B cell (primary cell): ENCODE measurements at regions not wholly inside any gene's neighbourhood (a gene's known extent, or its start where the extent isn't known, plus 50 kb on each side); places are given as distances from the start of the nearest gene placed in this dataset.
"Not testable (repeated sequence)": the region's sequence is repeated elsewhere in the genome, so short reads cannot be mapped to it uniquely, and the experiment has no call there.

Source experiments
- ATAC-seq: fragments of 200-7000 bp; cut with Tn5 transposase; one replicate; pipeline ENCODE4 v1.10.0; 2021; ENCODE audit warnings: low read depth, mild to moderate bottlenecking, moderate number of reproducible peaks, moderate library complexity
- CTCF ChIA-PET: fragments of 350-600 bp; sonication (Branson Sonifier 250); formaldehyde crosslinking; loops from one replicate; lab custom pipeline; 2021; ENCODE audit warnings: antibody characterized with exemption, inconsistent platforms; lab: Charles Lee
- POLR2A ChIA-PET: fragments of 350-600 bp; sonication (Branson Sonifier 250); formaldehyde crosslinking; loops from one replicate; lab custom pipeline; 2021; ENCODE audit warnings: antibody characterized with exemption; lab: Charles Lee
- DNase-seq: peaks from one replicate; pipeline ENCODE4 v3.0.0; 2013
- H2AFZ ChIP-seq: 2 replicates; pipeline ENCODE4 v1.6.1; 2012; ENCODE audit warnings: mild to moderate bottlenecking, low read depth, low read length; ENCODE audit not compliant: insufficient read depth, poor library complexity, severe bottlenecking
- H3K27ac ChIP-seq, 2 donors: 1 replicate in 1 of 2; 2 replicates in 1 of 2; pipeline ENCODE4 v1.5.1; 2012 to 2013; ENCODE audit warnings: low read length in 2 of 2, mild to moderate bottlenecking in 2 of 2, moderate library complexity in 1 of 2
- H3K27me3 ChIP-seq, 4 experiments: fragments of 200-600 bp in 1 of 4; sonication (generic) in 1 of 4; replicated peaks in 1 of 4; 1 replicate in 2 of 4; 2 replicates in 2 of 4; pipeline versions ENCODE4 v1.6.1 to v1.7.0; 2013 to 2016; ENCODE audit warnings: low read length in 3 of 4, mild to moderate bottlenecking in 2 of 4, mixed read lengths in 1 of 4, moderate library complexity in 1 of 4; ENCODE audit not compliant: insufficient read depth in 4 of 4, control insufficient read depth in 3 of 4; ENCODE audit errors: control extremely low read depth in 1 of 4
- H3K36me3 ChIP-seq, 2 experiments: replicated peaks in 1 of 2; 1 replicate in 1 of 2; 2 replicates in 1 of 2; pipeline versions ENCODE4 v1.6.1 to v1.7.1; 2013; ENCODE audit warnings: low read length in 1 of 2; ENCODE audit not compliant: insufficient read depth in 2 of 2, control insufficient read depth in 1 of 2; ENCODE audit errors: control extremely low read depth in 1 of 2, extremely low read depth in 1 of 2
- H3K4me1 ChIP-seq, 2 donors: fragments of 200-600 bp in 1 of 2; sonication (generic) in 1 of 2; 1 replicate in 1 of 2; 2 replicates in 1 of 2; pipeline versions ENCODE4 v1.5.1 to v1.6.1; 2013 to 2017; ENCODE audit warnings: low read length in 2 of 2; ENCODE audit not compliant: control insufficient read depth in 2 of 2, insufficient read depth in 2 of 2
- H3K4me2 ChIP-seq: replicated peaks from 2 replicates; pipeline ENCODE3; 2012; ENCODE audit warnings: mild to moderate bottlenecking, low read depth, low read length; ENCODE audit not compliant: poor library complexity, severe bottlenecking
- H3K4me3 ChIP-seq, 5 experiments: fragments of 200-600 bp in 1 of 5; sonication (generic) in 1 of 5; 1 replicate in 3 of 5; 2 replicates in 2 of 5; pipeline versions ENCODE4 v1.5.1 to v1.7.0; 2011 to 2016; ENCODE audit warnings: low read length in 4 of 5, mild to moderate bottlenecking in 4 of 5, low read depth in 2 of 5, control low read depth in 1 of 5, moderate library complexity in 1 of 5; ENCODE audit not compliant: insufficient read depth in 1 of 5; ENCODE audit errors: control extremely low read depth in 1 of 5, extremely low read depth in 1 of 5
- H3K79me2 ChIP-seq: fragments of 200-600 bp; sonication (generic); one replicate; pipeline ENCODE4 v1.6.0; 2016; ENCODE audit warnings: low read length; ENCODE audit not compliant: control insufficient read depth, insufficient read depth
- H3K9ac ChIP-seq: fragments of 200-600 bp; sonication (generic); 2 replicates; pipeline ENCODE4 v1.6.1; 2017; ENCODE audit warnings: mild to moderate bottlenecking, low read length, moderate library complexity
- H3K9me3 ChIP-seq, 3 donors: one replicate each; pipeline versions ENCODE4 v1.6.1 to v1.7.1; 2013; ENCODE audit warnings: low read length in 2 of 3; ENCODE audit not compliant: control insufficient read depth in 2 of 3, insufficient read depth in 1 of 3; ENCODE audit errors: control extremely low read depth in 1 of 3
- H4K20me1 ChIP-seq: 2 replicates; pipeline ENCODE4 v1.6.0; 2012; ENCODE audit warnings: mild to moderate bottlenecking, low read length; ENCODE audit not compliant: insufficient read depth, control insufficient read depth, poor library complexity, severe bottlenecking
- H3K27ac Mint-ChIP-seq: one replicate; pipeline ENCODE4 v1.8.0; 2021; ENCODE audit warnings: mixed read lengths
- H3K27me3 Mint-ChIP-seq: one replicate; pipeline ENCODE4 v1.8.0; 2021; ENCODE audit warnings: mixed read lengths
- H3K4me1 Mint-ChIP-seq: one replicate; pipeline ENCODE4 v1.8.0; 2021; ENCODE audit warnings: mixed read lengths
- H3K4me3 Mint-ChIP-seq: one replicate; pipeline ENCODE4 v1.8.0; 2021; ENCODE audit warnings: mixed read lengths
- H3K9me3 Mint-ChIP-seq: one replicate; pipeline ENCODE4 v1.8.0; 2022; ENCODE audit warnings: mixed read lengths; ENCODE audit not compliant: insufficient read depth
- CTCF ChIP-seq: fragments of 200-600 bp; IDR thresholded peaks from one replicate; pipeline ENCODE4 v1.8.0; 2022; ENCODE audit warnings: antibody characterized with exemption, mild to moderate bottlenecking
- EZH2 ChIP-seq: IDR thresholded peaks from 2 replicates; pipeline ENCODE4 v1.6.1; 2012; ENCODE audit warnings: borderline replicate concordance, low read depth, mild to moderate bottlenecking, moderate library complexity, low read length; ENCODE audit not compliant: insufficient read depth, poor library complexity, severe bottlenecking
- WGBS: methylation state at CpG from one replicate; pipeline ENCODE4 v1.1.5; 2013; ENCODE audit warnings: missing lambda C conversion rate; ENCODE audit not compliant: insufficient coverage; 5-methylcytosine and 5-hydroxymethylcytosine counted together
- intact Hi-C: fragments of 100-400 bp; cut with micrococcal nuclease; formaldehyde crosslinking; loops from one replicate; pipeline ENCODE4 v1.10.0; 2022

- no peaks in the 10 kb centered on the region for H4K20me1 ChIP-seq
- H3K4me3 ChIP-seq: no peak overlapping the region
- intact Hi-C loops: no loop called here
- no peak overlapping the region for H2AFZ ChIP-seq
- no peaks in the 10 kb centered on the region for H3K27me3 ChIP-seq
- ATAC-seq: no peak
- no peaks in the 10 kb centered on the region for H3K9me3 ChIP-seq
- no peaks in the 10 kb centered on the region for H3K36me3 ChIP-seq
- Mint-ChIP-seq H3K27me3 (no peaks in the 10 kb centered on the region), H3K27ac (no peak overlapping the region), H3K4me1 (no peaks in the 10 kb centered on the region), H3K4me3 (no peak overlapping the region), H3K9me3 (no peaks in the 10 kb centered on the region)
- H3K27ac ChIP-seq: no peak overlapping the region
- H3K4me2 ChIP-seq: no peak overlapping the region
- ChIA-PET CTCF (no interaction called here), POLR2A (no interaction called here)
- no peak for DNase-seq
- no peaks in the 10 kb centered on the region for H3K4me1 ChIP-seq
- no peak overlapping the region for H3K9ac ChIP-seq
- no peak for TF ChIP-seq EZH2
- TF ChIP-seq CTCF: no peak
- no peaks in the 10 kb centered on the region for H3K79me2 ChIP-seq
Measured at GRCh38 chr3:18987070-18987469, 161.2 kb upstream of the KCNH8 start.

- TF ChIP-seq EZH2: no peak
- Mint-ChIP-seq H3K9me3 (no peaks in the 10 kb centered on the region), H3K27me3 (no peaks in the 10 kb centered on the region), H3K4me3 (no peak overlapping the region), H3K4me1 (no peaks in the 10 kb centered on the region), H3K27ac (no peak overlapping the region)
- WGBS: 62% methylated on average over 1 of the region's 2 CpGs
- Histone ChIP-seq H3K27me3 (no peaks in the 10 kb centered on the region), H3K4me3 (no peak overlapping the region), H3K79me2 (no peaks in the 10 kb centered on the region), H2AFZ (no peak overlapping the region), H3K27ac (no peak overlapping the region), H3K4me2 (no peak overlapping the region), H3K9me3 (no peaks in the 10 kb centered on the region), H3K9ac (no peak overlapping the region), H4K20me1 (no peaks in the 10 kb centered on the region), H3K36me3 (no peaks in the 10 kb centered on the region), H3K4me1 (no peaks in the 10 kb centered on the region)
- ATAC-seq (no peak), DNase-seq (no peak)
- intact Hi-C loops: no loop called here
- ChIA-PET POLR2A (no interaction called here), CTCF (no interaction called here)
Measured at GRCh38 chr3:18982920-18983319, 165.4 kb upstream of the KCNH8 start.

GRCh38 chr3:18976102-18976501 lies 172.2 kb upstream of the KCNH8 start:
- CTCF ChIA-PET: not testable (repeated sequence)
- 95% methylated on average over 10 of the region's 17 CpGs for WGBS

More at GRCh38 chr3:18976102-18976501, 172.2 kb upstream of the KCNH8 start:
- H3K27ac ChIP-seq, H3K9me3 Mint-ChIP-seq, H3K27me3 ChIP-seq, H3K4me3 Mint-ChIP-seq, H4K20me1 ChIP-seq, H3K27ac Mint-ChIP-seq, DNase-seq, H3K9ac ChIP-seq, H3K4me1 Mint-ChIP-seq, POLR2A ChIA-PET, H3K36me3 ChIP-seq, H3K4me2 ChIP-seq, H3K4me1 ChIP-seq, H3K4me3 ChIP-seq, H3K9me3 ChIP-seq, H2AFZ ChIP-seq, H3K27me3 Mint-ChIP-seq, intact Hi-C loops, H3K79me2 ChIP-seq, ATAC-seq: not testable (repeated sequence)
